Vagina (tissue), 2 donors: ENCODE measurements at regions not wholly inside any gene's neighbourhood (a gene's known extent, or its start where the extent isn't known, plus 50 kb on each side); places are given as distances from the start of the nearest gene placed in this dataset.

ENCODE experiments used
- CTCF ChIP-seq, 3 experiments: fragments of 450-650 bp in 2 of 3; fragments of 200-600 bp in 1 of 3; sonication (generic) in 1 of 3; IDR thresholded peaks; one replicate each; pipeline ENCODE4 v1.5.1; 2017 to 2019; ENCODE audit warnings: antibody characterized with exemption in 3 of 3, mild to moderate bottlenecking in 2 of 3, moderate library complexity in 2 of 3
- POLR2AphosphoS5 ChIP-seq, 2 donors: sonication (generic); formaldehyde crosslinking; IDR thresholded peaks; one replicate each; pipeline ENCODE4 v1.9.0; 2017; ENCODE audit warnings: antibody characterized with exemption in 2 of 2, mild to moderate bottlenecking in 2 of 2, low read depth in 1 of 2; ENCODE audit not compliant: insufficient read depth in 1 of 2

GRCh38 chr13:36549126-36549702 is 116.9 kb downstream of the CCNA1 start:
- TF ChIP-seq POLR2AphosphoS5 (IDR thresholded peaks at IDR 0.05; ENCODE audit: insufficient read depth in 1 of 2, low read depth in 1 of 2) (no peak), CTCF (IDR thresholded peaks at IDR 0.05) (no peak)
